K562 (cell line): ENCODE measurements at regions not wholly inside any gene's neighbourhood (a gene's known extent, or its start where the extent isn't known, plus 50 kb on each side); places are given as distances from the start of the nearest gene placed in this dataset.

Experiments
- ARNT ChIP-seq, 2 experiments: fragments of 450-650 bp; IDR thresholded peaks; 2 replicates each; pipeline ENCODE4 v1.6.1; 2016; ENCODE audit warnings: mild to moderate bottlenecking in 1 of 2
- EP300 ChIP-seq: IDR thresholded peaks from 2 replicates; pipeline ENCODE4 v1.6.1; 2012; ENCODE audit warnings: low read length, improper control_type of control experiment
- ERF ChIP-seq: fragments of 450-650 bp; formaldehyde crosslinking; IDR thresholded peaks from 2 replicates; pipeline ENCODE4 v1.4.0; 2020; ENCODE audit warnings: mild to moderate bottlenecking, mixed read lengths
- ESRRA ChIP-seq: fragments of 450-650 bp; IDR thresholded peaks from 2 replicates; pipeline ENCODE4 v1.6.1; 2014; ENCODE audit warnings: low read depth, mild to moderate bottlenecking, moderate library complexity, borderline replicate concordance
- MCM7 ChIP-seq, 2 experiments: fragments of 450-650 bp; IDR thresholded peaks; 2 replicates each; pipeline ENCODE4 v1.6.1; 2016 to 2018
- MTA2 ChIP-seq: fragments of 450-650 bp; IDR thresholded peaks from 2 replicates; pipeline ENCODE4 v1.6.1; 2016; ENCODE audit warnings: low read depth
- POLR2A ChIP-seq: fragments of 450-650 bp; conservative IDR thresholded peaks from 2 replicates; pipeline ENCODE4 v1.6.1; 2016
- SAP30 ChIP-seq: fragments of 200-600 bp; sonication (generic); IDR thresholded peaks from 2 replicates; pipeline ENCODE4 v1.6.1; 2012; ENCODE audit warnings: borderline replicate concordance, low read depth, mild to moderate bottlenecking, moderate library complexity, low read length, control low read depth, inconsistent platforms; ENCODE audit not compliant: insufficient read depth, poor library complexity, severe bottlenecking
- SLC30A9 ChIP-seq: fragments of 250-450 bp; sonication (Bioruptor Pico); IDR thresholded peaks from 2 replicates; pipeline ENCODE4 v1.8.0; 2022; ENCODE audit warnings: mild to moderate bottlenecking, moderate library complexity
- SMARCA4 ChIP-seq: fragments of 450-650 bp; IDR thresholded peaks from 2 replicates; pipeline ENCODE4 v1.6.1; 2016
- THRAP3 ChIP-seq: fragments of 450-650 bp; IDR thresholded peaks from 2 replicates; pipeline ENCODE4 v1.6.1; 2016; ENCODE audit warnings: mild to moderate bottlenecking, inconsistent platforms, borderline replicate concordance
- YBX1 ChIP-seq: fragments of 450-650 bp; IDR thresholded peaks from 2 replicates; pipeline ENCODE4 v1.7.1; 2016; ENCODE audit warnings: mild to moderate bottlenecking
- TF ChIP-seq, protein P1 (sequence below), 3 experiments: IDR thresholded peaks in 2 of 3; conservative IDR thresholded peaks in 1 of 3; 2 replicates each; pipeline ENCODE4 v1.5.1; 2011 to 2012; ENCODE audit warnings: low read length in 3 of 3, mild to moderate bottlenecking in 3 of 3, control low read depth in 2 of 3, improper control_type of control experiment in 1 of 3, inconsistent platforms in 1 of 3, low read depth in 1 of 3, mixed read lengths in 1 of 3, moderate library complexity in 1 of 3; ENCODE audit not compliant: insufficient read depth in 2 of 3
- TF ChIP-seq, protein P2 (sequence below), 2 experiments: IDR thresholded peaks; 2 replicates each; pipeline ENCODE4 v1.6.1; 2011; ENCODE audit warnings: borderline replicate concordance in 1 of 2, control low read depth in 1 of 2, low read depth in 1 of 2, low read length in 1 of 2, mild to moderate bottlenecking in 1 of 2, mixed read lengths in 1 of 2, moderate library complexity in 1 of 2; ENCODE audit not compliant: insufficient read depth in 1 of 2, insufficient read length in 1 of 2, poor library complexity in 1 of 2, severe bottlenecking in 1 of 2; ENCODE audit errors: extremely low read depth in 1 of 2

DNA sequence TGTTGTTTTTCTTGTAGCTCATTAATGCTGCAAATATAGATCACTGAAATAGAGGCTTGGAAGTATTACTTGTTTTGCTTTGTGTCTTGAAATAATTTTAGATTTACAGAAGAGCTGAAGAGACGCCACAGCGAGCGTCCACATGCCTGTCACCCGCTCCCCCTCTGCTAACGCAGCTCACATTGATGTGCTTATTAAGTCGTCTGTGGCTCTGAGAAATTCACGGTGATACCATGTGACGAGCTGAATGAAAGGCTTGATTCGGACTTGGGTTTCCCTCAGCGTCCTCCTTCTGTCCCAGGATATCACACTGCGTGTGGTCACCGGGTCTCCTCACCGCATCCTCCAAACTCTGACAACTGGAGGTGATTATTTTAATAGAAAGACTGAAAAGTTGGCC lies 365.4 kb downstream of the BRD1 start:
- TF ChIP-seq SMARCA4 = no peak
- no peak for TF ChIP-seq ESRRA
- TF ChIP-seq SLC30A9 (CRISPR knock-in tag) = no peak
- TF ChIP-seq, protein P1, sequence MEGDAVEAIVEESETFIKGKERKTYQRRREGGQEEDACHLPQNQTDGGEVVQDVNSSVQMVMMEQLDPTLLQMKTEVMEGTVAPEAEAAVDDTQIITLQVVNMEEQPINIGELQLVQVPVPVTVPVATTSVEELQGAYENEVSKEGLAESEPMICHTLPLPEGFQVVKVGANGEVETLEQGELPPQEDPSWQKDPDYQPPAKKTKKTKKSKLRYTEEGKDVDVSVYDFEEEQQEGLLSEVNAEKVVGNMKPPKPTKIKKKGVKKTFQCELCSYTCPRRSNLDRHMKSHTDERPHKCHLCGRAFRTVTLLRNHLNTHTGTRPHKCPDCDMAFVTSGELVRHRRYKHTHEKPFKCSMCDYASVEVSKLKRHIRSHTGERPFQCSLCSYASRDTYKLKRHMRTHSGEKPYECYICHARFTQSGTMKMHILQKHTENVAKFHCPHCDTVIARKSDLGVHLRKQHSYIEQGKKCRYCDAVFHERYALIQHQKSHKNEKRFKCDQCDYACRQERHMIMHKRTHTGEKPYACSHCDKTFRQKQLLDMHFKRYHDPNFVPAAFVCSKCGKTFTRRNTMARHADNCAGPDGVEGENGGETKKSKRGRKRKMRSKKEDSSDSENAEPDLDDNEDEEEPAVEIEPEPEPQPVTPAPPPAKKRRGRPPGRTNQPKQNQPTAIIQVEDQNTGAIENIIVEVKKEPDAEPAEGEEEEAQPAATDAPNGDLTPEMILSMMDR (IDR thresholded peaks at IDR 0.05 in 2 of 3, conservative IDR thresholded peaks at IDR 0.05 in 1 of 3; ENCODE audit: insufficient read depth in 2 of 3, low read depth in 1 of 3, low read length in 3 of 3) = no peak
- no peak for TF ChIP-seq THRAP3
- TF ChIP-seq MTA2 = no peak
- no peak for TF ChIP-seq POLR2A
- TF ChIP-seq SAP30 = no peak
- no peak for TF ChIP-seq MCM7 (IDR thresholded peaks at IDR 0.05)
- TF ChIP-seq EP300 = no peak
- TF ChIP-seq ERF (CRISPR knock-in tag) = no peak
- TF ChIP-seq, protein P2, sequence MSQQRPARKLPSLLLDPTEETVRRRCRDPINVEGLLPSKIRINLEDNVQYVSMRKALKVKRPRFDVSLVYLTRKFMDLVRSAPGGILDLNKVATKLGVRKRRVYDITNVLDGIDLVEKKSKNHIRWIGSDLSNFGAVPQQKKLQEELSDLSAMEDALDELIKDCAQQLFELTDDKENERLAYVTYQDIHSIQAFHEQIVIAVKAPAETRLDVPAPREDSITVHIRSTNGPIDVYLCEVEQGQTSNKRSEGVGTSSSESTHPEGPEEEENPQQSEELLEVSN (IDR thresholded peaks at IDR 0.05; ENCODE audit: borderline replicate concordance in 1 of 2, extremely low read depth in 1 of 2, insufficient read depth in 1 of 2, insufficient read length in 1 of 2, low read depth in 1 of 2, low read length in 1 of 2, poor library complexity in 1 of 2, severe bottlenecking in 1 of 2) = no peak
- TF ChIP-seq ARNT (IDR thresholded peaks at IDR 0.05) = no peak
- TF ChIP-seq YBX1 = no peak
